C4-2B (cell line): ENCODE measurements at regions not wholly inside any gene's neighbourhood (a gene's known extent, or its start where the extent isn't known, plus 50 kb on each side); places are given as distances from the start of the nearest gene placed in this dataset.
A peak's percentile ranks its signal among the peaks of the same experiment; 100 is the strongest.

Experiments
- H3K27ac ChIP-seq: fragments of 450-650 bp; 2 replicates; pipeline ENCODE4 v1.5.1; 2017
- CTCF ChIP-seq: fragments of 450-650 bp; conservative IDR thresholded peaks from 2 replicates; pipeline ENCODE4 v1.5.1; 2017; ENCODE audit warnings: mild to moderate bottlenecking
- ZFX ChIP-seq: fragments of 450-650 bp; IDR thresholded peaks from 2 replicates; pipeline ENCODE4 v1.6.1; 2017

GRCh38 chr6:149248693-149249369 is 68.7 kb upstream of the TAB2 start:
- no peak overlapping the region for H3K27ac ChIP-seq
- no peak for TF ChIP-seq ZFX
- TF ChIP-seq CTCF = no peak

- TF ChIP-seq CTCF (no peak), ZFX (no peak)
- peak overlapping the region; percentile 22; the same call in 1 of the 2 replicates for H3K27ac ChIP-seq
These were observed 67.8 kb upstream of the TAB2 start for GRCh38 chr6:149249370-149250357.

- H3K27ac ChIP-seq = no peak overlapping the region
- no peak for TF ChIP-seq CTCF
- TF ChIP-seq ZFX = no peak
These were observed 66.6 kb upstream of the TAB2 start for GRCh38 chr6:149250951-149251350.

DNA sequence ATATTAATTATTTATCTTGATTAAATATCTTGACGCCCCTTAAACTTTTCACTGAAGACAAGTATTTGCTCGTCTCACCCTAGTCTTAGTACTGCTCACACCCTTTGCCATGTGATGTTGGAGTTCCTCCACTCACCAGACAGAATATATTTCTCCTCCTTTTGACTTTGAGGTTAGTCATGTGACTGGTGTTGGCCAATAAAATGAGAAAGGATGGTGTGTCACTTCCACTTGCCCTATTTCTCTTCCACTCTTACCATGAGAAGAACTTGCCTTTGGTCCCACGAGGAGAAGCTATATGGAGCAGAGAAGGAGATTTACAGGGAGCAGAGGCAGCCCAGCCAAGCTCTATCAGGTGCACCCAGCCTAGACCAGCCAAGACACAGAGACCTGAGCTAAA is 64.9 kb upstream of the TAB2 start:
- TF ChIP-seq ZFX = no peak
- TF ChIP-seq CTCF = no peak
- no peak overlapping the region for H3K27ac ChIP-seq

- H3K27ac ChIP-seq = no peak overlapping the region
- TF ChIP-seq CTCF = no peak
- TF ChIP-seq ZFX = no peak
These were observed 63.3 kb upstream of the TAB2 start for GRCh38 chr6:149254253-149254652.

- H3K27ac ChIP-seq = no peak overlapping the region
- TF ChIP-seq CTCF (no peak), ZFX (no peak)
These were observed 57.8 kb upstream of the TAB2 start for GRCh38 chr6:149259753-149260152.
